ENCODE measurements at regions not wholly inside any gene's neighbourhood (a gene's known extent, or its start where the extent isn't known, plus 50 kb on each side); places are given as distances from the start of the nearest gene placed in this dataset.

DNA sequence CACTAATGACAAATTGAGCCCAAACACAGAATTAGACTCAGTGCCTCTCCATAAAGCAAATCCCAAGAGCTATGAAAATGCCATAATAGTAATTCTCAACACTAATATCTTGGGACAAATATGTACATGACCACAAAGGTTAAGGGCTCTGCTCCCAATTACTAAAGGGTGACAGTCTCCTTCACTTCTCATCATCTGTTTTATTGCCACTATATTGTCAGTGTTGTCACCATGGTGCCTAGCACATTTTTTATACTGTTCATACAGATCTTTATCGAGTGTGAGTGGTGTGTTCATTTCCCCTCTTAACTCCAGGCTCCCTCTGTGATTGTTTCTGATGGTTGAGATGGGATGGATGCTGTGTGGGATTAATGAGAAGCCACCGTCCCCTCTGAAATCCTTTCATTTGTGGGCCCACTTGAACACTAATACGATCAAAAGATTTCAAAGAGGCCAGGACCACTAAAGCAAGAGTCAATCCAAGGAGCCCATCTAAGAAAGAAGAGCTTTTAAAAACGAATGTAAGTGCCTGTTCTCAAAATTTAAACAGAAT, 277.7 kb downstream of the GXYLT1 start:
- TF ChIP-seq, protein P1, sequence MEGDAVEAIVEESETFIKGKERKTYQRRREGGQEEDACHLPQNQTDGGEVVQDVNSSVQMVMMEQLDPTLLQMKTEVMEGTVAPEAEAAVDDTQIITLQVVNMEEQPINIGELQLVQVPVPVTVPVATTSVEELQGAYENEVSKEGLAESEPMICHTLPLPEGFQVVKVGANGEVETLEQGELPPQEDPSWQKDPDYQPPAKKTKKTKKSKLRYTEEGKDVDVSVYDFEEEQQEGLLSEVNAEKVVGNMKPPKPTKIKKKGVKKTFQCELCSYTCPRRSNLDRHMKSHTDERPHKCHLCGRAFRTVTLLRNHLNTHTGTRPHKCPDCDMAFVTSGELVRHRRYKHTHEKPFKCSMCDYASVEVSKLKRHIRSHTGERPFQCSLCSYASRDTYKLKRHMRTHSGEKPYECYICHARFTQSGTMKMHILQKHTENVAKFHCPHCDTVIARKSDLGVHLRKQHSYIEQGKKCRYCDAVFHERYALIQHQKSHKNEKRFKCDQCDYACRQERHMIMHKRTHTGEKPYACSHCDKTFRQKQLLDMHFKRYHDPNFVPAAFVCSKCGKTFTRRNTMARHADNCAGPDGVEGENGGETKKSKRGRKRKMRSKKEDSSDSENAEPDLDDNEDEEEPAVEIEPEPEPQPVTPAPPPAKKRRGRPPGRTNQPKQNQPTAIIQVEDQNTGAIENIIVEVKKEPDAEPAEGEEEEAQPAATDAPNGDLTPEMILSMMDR (IDR thresholded peaks at IDR 0.05), result no peak
- no peak for TF ChIP-seq POLR2A (IDR thresholded peaks at IDR 0.05)
- TF ChIP-seq EP300 (IDR thresholded peaks at IDR 0.05), result no peak
- no peak for TF ChIP-seq POLR2AphosphoS5 (IDR thresholded peaks at IDR 0.05)

Measured in gastroesophageal sphincter (tissue), 3 donors.